ENCODE measurements at regions not wholly inside any gene's neighbourhood (a gene's known extent, or its start where the extent isn't known, plus 50 kb on each side); places are given as distances from the start of the nearest gene placed in this dataset.
"Not testable (repeated sequence)": the region's sequence is repeated elsewhere in the genome, so short reads cannot be mapped to it uniquely, and the experiment has no call there.

GRCh38 chr4:153099391-153100140 is 104.7 kb upstream of the TRIM2 start:
- H3K27ac Mint-ChIP-seq, result no peak overlapping the region
- H3K9me3 Mint-ChIP-seq, result peaks cover 2% of the 10 kb centered on the region

GRCh38 chr4:153106736-153107135 is 97.5 kb upstream of the TRIM2 start:
- not testable (repeated sequence) for DNase-seq (ENCODE audit: low spot score); ATAC-seq; H3K4me3 Mint-ChIP-seq; H3K27ac Mint-ChIP-seq; H3K9me3 Mint-ChIP-seq
- Mint-ChIP-seq H3K27me3 (peaks cover 19 to 43% of the 10 kb centered on the region in 2 donors), H3K36me3 (peaks cover 17% of the 10 kb centered on the region), H3K4me1 (ENCODE audit: low read depth in 2 of 2) (peaks cover 0 to 12% of the 10 kb centered on the region in 2 donors)

More at GRCh38 chr4:153099391-153100140, 104.7 kb upstream of the TRIM2 start:
- no peak for ATAC-seq
- Mint-ChIP-seq H3K4me3 (no peak overlapping the region), H3K27me3 (peaks cover 10 to 32% of the 10 kb centered on the region in 2 donors), H3K36me3 (no peaks in the 10 kb centered on the region), H3K4me1 (ENCODE audit: low read depth in 2 of 2) (peaks cover 0 to 5% of the 10 kb centered on the region in 2 donors)
- DNase-seq (ENCODE audit: low spot score), result no peak

- no peak for DNase-seq (ENCODE audit: low spot score)
- Mint-ChIP-seq H3K9me3 (peaks cover 7% of the 10 kb centered on the region), H3K36me3 (peaks cover 17% of the 10 kb centered on the region), H3K4me1 (ENCODE audit: low read depth in 2 of 2) (peaks cover 0 to 12% of the 10 kb centered on the region in 2 donors), H3K27me3 (peaks cover 19 to 38% of the 10 kb centered on the region in 2 donors), H3K27ac (no peak overlapping the region), H3K4me3 (no peak overlapping the region)
- ATAC-seq, result no peak
Measured at GRCh38 chr4:153107246-153107645, 97.0 kb upstream of the TRIM2 start.

GRCh38 chr4:153109296-153109849 is 94.9 kb upstream of the TRIM2 start:
- H3K4me1 Mint-ChIP-seq (ENCODE audit: low read depth in 2 of 2), result peaks cover 0 to 11% of the 10 kb centered on the region in 2 donors
- peak overlapping the region in 1 of 2 donors; percentile 15 for H3K27ac Mint-ChIP-seq
- H3K36me3 Mint-ChIP-seq, result peaks cover 17% of the 10 kb centered on the region
- peaks cover 10 to 16% of the 10 kb centered on the region in 2 donors for H3K27me3 Mint-ChIP-seq
- DNase-seq (ENCODE audit: low spot score) (no peak), ATAC-seq (no peak)
- no peak overlapping the region for H3K4me3 Mint-ChIP-seq
- H3K9me3 Mint-ChIP-seq, result peaks cover 6% of the 10 kb centered on the region

GRCh38 chr4:153110739-153111138 is 93.5 kb upstream of the TRIM2 start:
- Mint-ChIP-seq H3K27me3 (peaks cover 7 to 9% of the 10 kb centered on the region in 2 donors), H3K27ac (peak overlapping the region in 1 of 2 donors; percentile 71), H3K4me3 (no peak overlapping the region), H3K36me3 (peaks cover 9% of the 10 kb centered on the region), H3K9me3 (peaks cover 5% of the 10 kb centered on the region), H3K4me1 (ENCODE audit: low read depth in 2 of 2) (peaks cover 0 to 10% of the 10 kb centered on the region in 2 donors)
- DNase-seq (ENCODE audit: low spot score) (no peak), ATAC-seq (no peak)

- Mint-ChIP-seq H3K4me1 (ENCODE audit: low read depth in 2 of 2) (peaks cover 0 to 10% of the 10 kb centered on the region in 2 donors), H3K9me3 (no peaks in the 10 kb centered on the region), H3K27me3 (peaks cover 5 to 7% of the 10 kb centered on the region in 2 donors), H3K27ac (peak overlapping the region in 1 of 2 donors; percentile 71), H3K4me3 (no peak overlapping the region), H3K36me3 (peaks cover under 1% of the 10 kb centered on the region)
- ATAC-seq (no peak), DNase-seq (ENCODE audit: low spot score) (no peak)
Measured at GRCh38 chr4:153111426-153112040, 92.7 kb upstream of the TRIM2 start.

GRCh38 chr4:153112041-153112441 is 92.2 kb upstream of the TRIM2 start:
- no peak overlapping the region for H3K4me3 Mint-ChIP-seq
- H3K9me3 Mint-ChIP-seq, result no peaks in the 10 kb centered on the region
- ATAC-seq, result no peak
- no peaks in the 10 kb centered on the region for H3K36me3 Mint-ChIP-seq
- H3K27me3 Mint-ChIP-seq, result peaks cover 5 to 7% of the 10 kb centered on the region in 2 donors
- peaks cover 0 to 10% of the 10 kb centered on the region in 2 donors for H3K4me1 Mint-ChIP-seq (ENCODE audit: low read depth in 2 of 2)
- DNase-seq (ENCODE audit: low spot score), result no peak
- H3K27ac Mint-ChIP-seq, result no peak overlapping the region

- ATAC-seq, result peak; percentile 52 to 55
- H3K27ac Mint-ChIP-seq, result no peak overlapping the region
Measured at GRCh38 chr4:153113061-153113837, 91.0 kb upstream of the TRIM2 start.

GRCh38 chr4:153113838-153114105 is 90.5 kb upstream of the TRIM2 start:
- Mint-ChIP-seq H3K9me3 (no peaks in the 10 kb centered on the region), H3K36me3 (no peaks in the 10 kb centered on the region), H3K27ac (no peak overlapping the region), H3K4me1 (ENCODE audit: low read depth in 2 of 2) (peaks cover 2 to 12% of the 10 kb centered on the region in 2 donors), H3K4me3 (no peak overlapping the region), H3K27me3 (peaks cover 0 to 2% of the 10 kb centered on the region in 2 donors)
- DNase-seq (ENCODE audit: low spot score), result no peak
- ATAC-seq, result no peak

More at GRCh38 chr4:153113061-153113837, 91.0 kb upstream of the TRIM2 start:
- no peak for DNase-seq (ENCODE audit: low spot score)
- Mint-ChIP-seq H3K4me3 (no peak overlapping the region), H3K27me3 (peaks cover 0 to 2% of the 10 kb centered on the region in 2 donors), H3K9me3 (no peaks in the 10 kb centered on the region), H3K36me3 (no peaks in the 10 kb centered on the region), H3K4me1 (ENCODE audit: low read depth in 2 of 2) (peaks cover 0 to 10% of the 10 kb centered on the region in 2 donors)

GRCh38 chr4:153114771-153115321 is 89.4 kb upstream of the TRIM2 start:
- Mint-ChIP-seq H3K4me3 (no peak overlapping the region), H3K27me3 (peaks cover 0 to 2% of the 10 kb centered on the region in 2 donors), H3K27ac (no peak overlapping the region), H3K9me3 (no peaks in the 10 kb centered on the region), H3K36me3 (no peaks in the 10 kb centered on the region), H3K4me1 (ENCODE audit: low read depth in 2 of 2) (peaks cover 5 to 9% of the 10 kb centered on the region in 2 donors)
- DNase-seq (ENCODE audit: low spot score) (no peak), ATAC-seq (peak; percentile 62 to 67)

GRCh38 chr4:153115322-153116290 is 88.6 kb upstream of the TRIM2 start:
- Mint-ChIP-seq H3K4me1 (ENCODE audit: low read depth in 2 of 2) (peaks cover 5 to 7% of the 10 kb centered on the region in 2 donors), H3K36me3 (no peaks in the 10 kb centered on the region), H3K27me3 (peaks cover 0 to under 1% of the 10 kb centered on the region in 2 donors), H3K27ac (no peak overlapping the region), H3K4me3 (no peak overlapping the region), H3K9me3 (no peaks in the 10 kb centered on the region)
- DNase-seq (ENCODE audit: low spot score), result peak; percentile 77
- ATAC-seq, result peak; percentile 78 to 83

GRCh38 chr4:153116291-153116680 is 88.0 kb upstream of the TRIM2 start:
- DNase-seq (ENCODE audit: low spot score) (no peak), ATAC-seq (no peak)
- Mint-ChIP-seq H3K9me3 (no peaks in the 10 kb centered on the region), H3K4me1 (ENCODE audit: low read depth in 2 of 2) (peaks cover 4 to 5% of the 10 kb centered on the region in 2 donors), H3K36me3 (no peaks in the 10 kb centered on the region), H3K4me3 (no peak overlapping the region), H3K27ac (no peak overlapping the region), H3K27me3 (no peaks in the 10 kb centered on the region)
